Hepatocyte (in vitro differentiated cells): ENCODE measurements at regions not wholly inside any gene's neighbourhood (a gene's known extent, or its start where the extent isn't known, plus 50 kb on each side); places are given as distances from the start of the nearest gene placed in this dataset.

Experiments used
- EZH2 ChIP-seq: fragments of 200-600 bp; sonication (generic); IDR thresholded peaks from 2 replicates; pipeline ENCODE4 v1.6.1; 2016; ENCODE audit warnings: antibody characterized with exemption, mild to moderate bottlenecking, borderline replicate concordance
- TF ChIP-seq, protein P1 (sequence below): fragments of 200-600 bp; sonication (generic); IDR thresholded peaks from 2 replicates; pipeline ENCODE4 v1.5.1; 2016; ENCODE audit warnings: antibody characterized with exemption, mild to moderate bottlenecking; ENCODE audit not compliant: poor library complexity

DNA sequence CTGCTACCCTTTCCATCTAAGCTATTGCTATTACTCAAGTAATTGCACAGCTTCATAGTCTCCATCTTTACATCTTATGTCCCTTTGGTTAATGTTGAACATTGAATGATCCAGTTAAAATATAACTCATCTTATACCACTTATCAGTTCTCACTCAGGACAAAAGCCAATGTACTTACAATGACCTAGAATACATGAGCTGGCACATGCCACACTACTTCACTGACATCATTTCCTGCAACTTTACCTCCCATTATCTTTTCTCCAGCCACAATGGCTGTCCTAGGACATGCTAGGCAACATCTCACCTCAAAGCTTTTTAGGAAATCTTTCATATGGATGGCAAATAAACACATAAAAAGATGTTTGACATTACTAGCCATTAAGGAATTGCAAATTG lies 309.2 kb downstream of the FOXG1 start:
- TF ChIP-seq, protein P1, sequence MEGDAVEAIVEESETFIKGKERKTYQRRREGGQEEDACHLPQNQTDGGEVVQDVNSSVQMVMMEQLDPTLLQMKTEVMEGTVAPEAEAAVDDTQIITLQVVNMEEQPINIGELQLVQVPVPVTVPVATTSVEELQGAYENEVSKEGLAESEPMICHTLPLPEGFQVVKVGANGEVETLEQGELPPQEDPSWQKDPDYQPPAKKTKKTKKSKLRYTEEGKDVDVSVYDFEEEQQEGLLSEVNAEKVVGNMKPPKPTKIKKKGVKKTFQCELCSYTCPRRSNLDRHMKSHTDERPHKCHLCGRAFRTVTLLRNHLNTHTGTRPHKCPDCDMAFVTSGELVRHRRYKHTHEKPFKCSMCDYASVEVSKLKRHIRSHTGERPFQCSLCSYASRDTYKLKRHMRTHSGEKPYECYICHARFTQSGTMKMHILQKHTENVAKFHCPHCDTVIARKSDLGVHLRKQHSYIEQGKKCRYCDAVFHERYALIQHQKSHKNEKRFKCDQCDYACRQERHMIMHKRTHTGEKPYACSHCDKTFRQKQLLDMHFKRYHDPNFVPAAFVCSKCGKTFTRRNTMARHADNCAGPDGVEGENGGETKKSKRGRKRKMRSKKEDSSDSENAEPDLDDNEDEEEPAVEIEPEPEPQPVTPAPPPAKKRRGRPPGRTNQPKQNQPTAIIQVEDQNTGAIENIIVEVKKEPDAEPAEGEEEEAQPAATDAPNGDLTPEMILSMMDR, result no peak
- no peak for TF ChIP-seq EZH2
